K562 (cell line): ENCODE measurements at regions not wholly inside any gene's neighbourhood (a gene's known extent, or its start where the extent isn't known, plus 50 kb on each side); places are given as distances from the start of the nearest gene placed in this dataset.

Experiments used
- ARID2 ChIP-seq: fragments of 450-650 bp; IDR thresholded peaks from 2 replicates; pipeline ENCODE4 v1.6.1; 2017; ENCODE audit warnings: antibody characterized with exemption, mild to moderate bottlenecking
- JUND ChIP-seq, 2 experiments: IDR thresholded peaks; 2 replicates in 1 of 2; 3 replicates in 1 of 2; pipeline ENCODE4 v1.6.1; 2011; ENCODE audit warnings: borderline replicate concordance in 2 of 2, low read depth in 2 of 2, low read length in 2 of 2, improper control_type of control experiment in 1 of 2, missing biosample characterization in 1 of 2, missing genetic modification characterization in 1 of 2, missing genetic modification reagents in 1 of 2
- PTTG1 ChIP-seq: fragments of 450-650 bp; IDR thresholded peaks from 2 replicates; pipeline ENCODE4 v1.6.1; 2016; ENCODE audit warnings: low read depth, mild to moderate bottlenecking, missing genetic modification characterization, missing compliant biosample characterization
- SMC3 ChIP-seq: conservative IDR thresholded peaks from 2 replicates; pipeline ENCODE4 v1.6.1; 2011; ENCODE audit warnings: low read depth, low read length, improper control_type of control experiment; ENCODE audit not compliant: insufficient read depth
- STAT5B ChIP-seq: fragments of 250-450 bp; sonication (Bioruptor Pico); IDR thresholded peaks from 2 replicates; pipeline ENCODE4 v1.8.0; 2021; ENCODE audit warnings: mild to moderate bottlenecking, inconsistent platforms
- TRIM28 ChIP-seq: fragments of 450-650 bp; IDR thresholded peaks from 2 replicates; pipeline ENCODE4 v1.6.1; 2017
- ZNF175 ChIP-seq: fragments of 200-800 bp; sonication (Bioruptor generic); IDR thresholded peaks from 2 replicates; pipeline ENCODE4 v1.6.1; 2016; ENCODE audit warnings: low read depth, mild to moderate bottlenecking, missing genetic modification characterization, missing compliant biosample characterization
- ZNF24 ChIP-seq: fragments of 450-650 bp; IDR thresholded peaks from 2 replicates; pipeline ENCODE4 v1.6.1; 2016
- ZNF436 ChIP-seq: fragments of 250-450, 450-650 bp; sonication (Bioruptor Pico); formaldehyde crosslinking; IDR thresholded peaks from 2 replicates; pipeline ENCODE4 v1.7.0; 2020; ENCODE audit warnings: mild to moderate bottlenecking
- TF ChIP-seq, protein P1 (sequence below): fragments of 450-650 bp; IDR thresholded peaks from 2 replicates; pipeline ENCODE4 v1.6.1; 2017; ENCODE audit warnings: mild to moderate bottlenecking, moderate library complexity
- TF ChIP-seq, protein P2 (sequence below): sonication (generic); formaldehyde crosslinking; IDR thresholded peaks from 2 replicates; pipeline ENCODE4 v1.9.0; 2022; ENCODE audit warnings: mild to moderate bottlenecking, missing genetic modification reagents
- TF ChIP-seq, protein P3 (sequence below), 2 experiments: IDR thresholded peaks in 1 of 2; conservative IDR thresholded peaks in 1 of 2; 2 replicates each; pipeline ENCODE4 v1.6.1; 2016; ENCODE audit warnings: low read depth in 2 of 2, mild to moderate bottlenecking in 1 of 2, missing compliant biosample characterization in 1 of 2, missing genetic modification characterization in 1 of 2, moderate library complexity in 1 of 2
- TF ChIP-seq, protein P4 (sequence below), 3 experiments: IDR thresholded peaks in 2 of 3; conservative IDR thresholded peaks in 1 of 3; 2 replicates each; pipeline ENCODE4 v1.5.1; 2011 to 2012; ENCODE audit warnings: low read length in 3 of 3, mild to moderate bottlenecking in 3 of 3, control low read depth in 2 of 3, improper control_type of control experiment in 1 of 3, inconsistent platforms in 1 of 3, low read depth in 1 of 3, mixed read lengths in 1 of 3, moderate library complexity in 1 of 3; ENCODE audit not compliant: insufficient read depth in 2 of 3
- TF ChIP-seq, protein P5 (sequence below): sonication (generic); formaldehyde crosslinking; IDR thresholded peaks from 2 replicates; pipeline ENCODE4 v1.8.0; 2022; ENCODE audit warnings: missing genetic modification reagents, mild to moderate bottlenecking, borderline replicate concordance
- TF ChIP-seq, protein P6 (sequence below): fragments of 250-450 bp; sonication (Bioruptor Pico); IDR thresholded peaks from 2 replicates; pipeline ENCODE4 v1.8.0; 2022; ENCODE audit warnings: moderate library complexity, mild to moderate bottlenecking, inconsistent platforms
- TF ChIP-seq, protein P7 (sequence below): conservative IDR thresholded peaks from 2 replicates; pipeline ENCODE4 v1.6.1; 2011; ENCODE audit warnings: low read depth, mild to moderate bottlenecking, low read length; ENCODE audit not compliant: control insufficient read depth

DNA sequence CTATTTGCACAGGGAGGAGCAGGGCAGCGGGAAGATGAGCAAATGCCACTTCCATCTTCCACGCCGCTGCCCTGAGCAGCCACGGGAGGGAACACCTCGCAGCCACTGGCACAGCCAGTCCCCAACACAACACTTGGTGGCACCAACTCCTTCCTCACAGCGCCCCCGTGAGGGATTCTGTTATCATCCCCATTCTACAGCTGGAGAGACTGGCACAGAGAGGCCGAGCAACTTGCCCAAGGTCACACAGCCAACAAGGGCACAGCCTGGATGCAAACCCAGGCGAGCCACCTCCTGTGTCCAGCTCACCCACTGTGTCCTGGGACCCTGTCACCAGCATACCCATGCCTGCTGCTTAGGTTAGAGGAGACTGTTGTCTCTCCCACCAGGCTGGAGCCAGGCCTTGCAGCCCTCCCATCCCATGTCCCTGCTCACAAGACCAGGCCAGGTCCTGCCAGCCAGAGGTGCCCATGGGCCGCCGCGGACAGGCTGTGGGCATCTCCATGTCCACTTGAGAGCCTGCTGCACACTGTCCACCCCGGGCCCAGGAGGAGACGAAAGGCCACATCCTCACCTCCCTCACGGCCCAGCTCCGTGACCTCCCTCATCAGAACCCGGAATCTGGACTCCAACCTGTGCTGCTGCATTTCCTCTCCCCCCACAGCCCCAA lies 57.0 kb downstream of the NCOR2 start (continued):
- TF ChIP-seq PTTG1 (tag) (no peak), ARID2 (no peak), STAT5B (CRISPR knock-in tag) (no peak), SMC3 (no peak), ZNF175 (CRISPR knock-in tag) (no peak), TRIM28 (no peak), JUND (IDR thresholded peaks at IDR 0.05; ENCODE audit: borderline replicate concordance, low read depth, low read length) (no peak), JUND (tag; IDR thresholded peaks at IDR 0.05; ENCODE audit: borderline replicate concordance, low read depth, low read length) (no peak), ZNF24 (no peak), ZNF436 (CRISPR knock-in tag) (no peak)
- TF ChIP-seq, protein P1, sequence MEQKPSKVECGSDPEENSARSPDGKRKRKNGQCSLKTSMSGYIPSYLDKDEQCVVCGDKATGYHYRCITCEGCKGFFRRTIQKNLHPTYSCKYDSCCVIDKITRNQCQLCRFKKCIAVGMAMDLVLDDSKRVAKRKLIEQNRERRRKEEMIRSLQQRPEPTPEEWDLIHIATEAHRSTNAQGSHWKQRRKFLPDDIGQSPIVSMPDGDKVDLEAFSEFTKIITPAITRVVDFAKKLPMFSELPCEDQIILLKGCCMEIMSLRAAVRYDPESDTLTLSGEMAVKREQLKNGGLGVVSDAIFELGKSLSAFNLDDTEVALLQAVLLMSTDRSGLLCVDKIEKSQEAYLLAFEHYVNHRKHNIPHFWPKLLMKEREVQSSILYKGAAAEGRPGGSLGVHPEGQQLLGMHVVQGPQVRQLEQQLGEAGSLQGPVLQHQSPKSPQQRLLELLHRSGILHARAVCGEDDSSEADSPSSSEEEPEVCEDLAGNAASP, result no peak
- TF ChIP-seq, protein P2, sequence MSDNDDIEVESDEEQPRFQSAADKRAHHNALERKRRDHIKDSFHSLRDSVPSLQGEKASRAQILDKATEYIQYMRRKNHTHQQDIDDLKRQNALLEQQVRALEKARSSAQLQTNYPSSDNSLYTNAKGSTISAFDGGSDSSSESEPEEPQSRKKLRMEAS (CRISPR knock-in tag), result 0 out of 2 replicates have a peak, but pooled peaks have one; percentile 15
- TF ChIP-seq, protein P3, sequence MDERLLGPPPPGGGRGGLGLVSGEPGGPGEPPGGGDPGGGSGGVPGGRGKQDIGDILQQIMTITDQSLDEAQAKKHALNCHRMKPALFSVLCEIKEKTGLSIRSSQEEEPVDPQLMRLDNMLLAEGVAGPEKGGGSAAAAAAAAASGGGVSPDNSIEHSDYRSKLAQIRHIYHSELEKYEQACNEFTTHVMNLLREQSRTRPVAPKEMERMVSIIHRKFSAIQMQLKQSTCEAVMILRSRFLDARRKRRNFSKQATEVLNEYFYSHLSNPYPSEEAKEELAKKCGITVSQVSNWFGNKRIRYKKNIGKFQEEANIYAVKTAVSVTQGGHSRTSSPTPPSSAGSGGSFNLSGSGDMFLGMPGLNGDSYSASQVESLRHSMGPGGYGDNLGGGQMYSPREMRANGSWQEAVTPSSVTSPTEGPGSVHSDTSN (CRISPR knock-in tag; IDR thresholded peaks at IDR 0.05; ENCODE audit: low read depth), result no peak
- TF ChIP-seq, protein P3 (tag; conservative IDR thresholded peaks at IDR 0.05; ENCODE audit: low read depth), result no peak
- TF ChIP-seq, protein P4, sequence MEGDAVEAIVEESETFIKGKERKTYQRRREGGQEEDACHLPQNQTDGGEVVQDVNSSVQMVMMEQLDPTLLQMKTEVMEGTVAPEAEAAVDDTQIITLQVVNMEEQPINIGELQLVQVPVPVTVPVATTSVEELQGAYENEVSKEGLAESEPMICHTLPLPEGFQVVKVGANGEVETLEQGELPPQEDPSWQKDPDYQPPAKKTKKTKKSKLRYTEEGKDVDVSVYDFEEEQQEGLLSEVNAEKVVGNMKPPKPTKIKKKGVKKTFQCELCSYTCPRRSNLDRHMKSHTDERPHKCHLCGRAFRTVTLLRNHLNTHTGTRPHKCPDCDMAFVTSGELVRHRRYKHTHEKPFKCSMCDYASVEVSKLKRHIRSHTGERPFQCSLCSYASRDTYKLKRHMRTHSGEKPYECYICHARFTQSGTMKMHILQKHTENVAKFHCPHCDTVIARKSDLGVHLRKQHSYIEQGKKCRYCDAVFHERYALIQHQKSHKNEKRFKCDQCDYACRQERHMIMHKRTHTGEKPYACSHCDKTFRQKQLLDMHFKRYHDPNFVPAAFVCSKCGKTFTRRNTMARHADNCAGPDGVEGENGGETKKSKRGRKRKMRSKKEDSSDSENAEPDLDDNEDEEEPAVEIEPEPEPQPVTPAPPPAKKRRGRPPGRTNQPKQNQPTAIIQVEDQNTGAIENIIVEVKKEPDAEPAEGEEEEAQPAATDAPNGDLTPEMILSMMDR (IDR thresholded peaks at IDR 0.05 in 2 of 3, conservative IDR thresholded peaks at IDR 0.05 in 1 of 3; ENCODE audit: insufficient read depth in 2 of 3, low read depth in 1 of 3, low read length in 3 of 3), result peak; percentile 26 to 53 (median 37); a peak in 4 of 6 replicates
- TF ChIP-seq, protein P5, sequence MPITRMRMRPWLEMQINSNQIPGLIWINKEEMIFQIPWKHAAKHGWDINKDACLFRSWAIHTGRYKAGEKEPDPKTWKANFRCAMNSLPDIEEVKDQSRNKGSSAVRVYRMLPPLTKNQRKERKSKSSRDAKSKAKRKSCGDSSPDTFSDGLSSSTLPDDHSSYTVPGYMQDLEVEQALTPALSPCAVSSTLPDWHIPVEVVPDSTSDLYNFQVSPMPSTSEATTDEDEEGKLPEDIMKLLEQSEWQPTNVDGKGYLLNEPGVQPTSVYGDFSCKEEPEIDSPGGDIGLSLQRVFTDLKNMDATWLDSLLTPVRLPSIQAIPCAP, result no peak
- TF ChIP-seq, protein P6, sequence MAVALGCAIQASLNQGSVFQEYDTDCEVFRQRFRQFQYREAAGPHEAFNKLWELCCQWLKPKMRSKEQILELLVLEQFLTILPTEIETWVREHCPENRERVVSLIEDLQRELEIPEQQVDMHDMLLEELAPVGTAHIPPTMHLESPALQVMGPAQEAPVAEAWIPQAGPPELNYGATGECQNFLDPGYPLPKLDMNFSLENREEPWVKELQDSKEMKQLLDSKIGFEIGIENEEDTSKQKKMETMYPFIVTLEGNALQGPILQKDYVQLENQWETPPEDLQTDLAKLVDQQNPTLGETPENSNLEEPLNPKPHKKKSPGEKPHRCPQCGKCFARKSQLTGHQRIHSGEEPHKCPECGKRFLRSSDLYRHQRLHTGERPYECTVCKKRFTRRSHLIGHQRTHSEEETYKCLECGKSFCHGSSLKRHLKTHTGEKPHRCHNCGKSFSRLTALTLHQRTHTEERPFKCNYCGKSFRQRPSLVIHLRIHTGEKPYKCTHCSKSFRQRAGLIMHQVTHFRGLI (CRISPR knock-in tag), result no peak
- TF ChIP-seq, protein P7, sequence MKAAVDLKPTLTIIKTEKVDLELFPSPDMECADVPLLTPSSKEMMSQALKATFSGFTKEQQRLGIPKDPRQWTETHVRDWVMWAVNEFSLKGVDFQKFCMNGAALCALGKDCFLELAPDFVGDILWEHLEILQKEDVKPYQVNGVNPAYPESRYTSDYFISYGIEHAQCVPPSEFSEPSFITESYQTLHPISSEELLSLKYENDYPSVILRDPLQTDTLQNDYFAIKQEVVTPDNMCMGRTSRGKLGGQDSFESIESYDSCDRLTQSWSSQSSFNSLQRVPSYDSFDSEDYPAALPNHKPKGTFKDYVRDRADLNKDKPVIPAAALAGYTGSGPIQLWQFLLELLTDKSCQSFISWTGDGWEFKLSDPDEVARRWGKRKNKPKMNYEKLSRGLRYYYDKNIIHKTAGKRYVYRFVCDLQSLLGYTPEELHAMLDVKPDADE, result no peak
